ENCODE measurements at regions not wholly inside any gene's neighbourhood (a gene's known extent, or its start where the extent isn't known, plus 50 kb on each side); places are given as distances from the start of the nearest gene placed in this dataset.

GRCh38 chr4:151948351-151949016, 187.7 kb upstream of the GATB start:
- H3K4me1 ChIP-seq (ENCODE audit: insufficient read depth) = no peaks in the 10 kb centered on the region
- H3K4me2 ChIP-seq = no peak overlapping the region
- no peak for DNase-seq (ENCODE audit: low spot score)
- H3K4me3 ChIP-seq = no peak overlapping the region
- H4K20me1 ChIP-seq (ENCODE audit: insufficient read depth, poor library complexity, severe bottlenecking) = no peaks in the 10 kb centered on the region
- H3K27me3 ChIP-seq = no peaks in the 10 kb centered on the region
- no peak overlapping the region for H2AFZ ChIP-seq
- no peaks in the 10 kb centered on the region for H3K79me2 ChIP-seq
- 93% methylated on average over 1 of the region's 1 CpG for WGBS (ENCODE audit: low lambda C conversion rate, missing lambda C conversion rate)
- TF ChIP-seq EZH2phosphoT487 (IDR thresholded peaks at IDR 0.05; ENCODE audit: low read depth, severe bottlenecking, unreplicated experiment) (no peak), CTCF (IDR thresholded peaks at IDR 0.05; ENCODE audit: poor library complexity) (no peak), EZH2 (IDR thresholded peaks at IDR 0.05; ENCODE audit: borderline replicate concordance) (no peak)
- no peak overlapping the region for H3K27ac ChIP-seq
- no peaks in the 10 kb centered on the region for H3K9me2 ChIP-seq (replicated peaks; ENCODE audit: insufficient read depth)
- H3K36me3 ChIP-seq (replicated peaks; ENCODE audit: insufficient read depth, low read depth) = no peaks in the 10 kb centered on the region
- no peaks in the 10 kb centered on the region for H3K9me3 ChIP-seq (ENCODE audit: low read depth)

- WGBS (ENCODE audit: low lambda C conversion rate, missing lambda C conversion rate) = 79% methylated on average over 2 of the region's 2 CpGs
Measured at GRCh38 chr4:151946718-151947117, 185.9 kb upstream of the GATB start.

GRCh38 chr4:151942971-151943370, 182.2 kb upstream of the GATB start:
- no peak for DNase-seq (ENCODE audit: low spot score)
- Histone ChIP-seq H3K27ac (no peak overlapping the region), H3K27me3 (no peaks in the 10 kb centered on the region), H3K4me1 (ENCODE audit: insufficient read depth) (no peaks in the 10 kb centered on the region), H3K36me3 (replicated peaks; ENCODE audit: insufficient read depth, low read depth) (no peaks in the 10 kb centered on the region), H3K9me2 (replicated peaks; ENCODE audit: insufficient read depth) (no peaks in the 10 kb centered on the region), H3K4me2 (no peak overlapping the region), H3K9me3 (ENCODE audit: low read depth) (no peaks in the 10 kb centered on the region), H3K79me2 (no peaks in the 10 kb centered on the region), H2AFZ (no peak overlapping the region), H4K20me1 (ENCODE audit: insufficient read depth, poor library complexity, severe bottlenecking) (no peaks in the 10 kb centered on the region), H3K4me3 (no peak overlapping the region)
- WGBS (ENCODE audit: low lambda C conversion rate, missing lambda C conversion rate) = 65% methylated on average over 3 of the region's 3 CpGs
- TF ChIP-seq EZH2 (IDR thresholded peaks at IDR 0.05; ENCODE audit: borderline replicate concordance) (no peak), CTCF (IDR thresholded peaks at IDR 0.05; ENCODE audit: poor library complexity) (no peak), EZH2phosphoT487 (IDR thresholded peaks at IDR 0.05; ENCODE audit: low read depth, severe bottlenecking, unreplicated experiment) (no peak)

More at GRCh38 chr4:151946718-151947117, 185.9 kb upstream of the GATB start:
- no peaks in the 10 kb centered on the region for H3K9me2 ChIP-seq (replicated peaks; ENCODE audit: insufficient read depth)
- H3K4me3 ChIP-seq = no peak overlapping the region
- no peaks in the 10 kb centered on the region for H3K79me2 ChIP-seq
- no peak for DNase-seq (ENCODE audit: low spot score)
- TF ChIP-seq EZH2phosphoT487 (IDR thresholded peaks at IDR 0.05; ENCODE audit: low read depth, severe bottlenecking, unreplicated experiment) (no peak), EZH2 (IDR thresholded peaks at IDR 0.05; ENCODE audit: borderline replicate concordance) (no peak), CTCF (IDR thresholded peaks at IDR 0.05; ENCODE audit: poor library complexity) (no peak)
- H4K20me1 ChIP-seq (ENCODE audit: insufficient read depth, poor library complexity, severe bottlenecking) = no peaks in the 10 kb centered on the region
- H3K27me3 ChIP-seq = no peaks in the 10 kb centered on the region
- H3K27ac ChIP-seq = no peak overlapping the region
- H3K9me3 ChIP-seq (ENCODE audit: low read depth) = no peaks in the 10 kb centered on the region
- no peak overlapping the region for H3K4me2 ChIP-seq
- no peak overlapping the region for H2AFZ ChIP-seq
- H3K4me1 ChIP-seq (ENCODE audit: insufficient read depth) = no peaks in the 10 kb centered on the region
- H3K36me3 ChIP-seq (replicated peaks; ENCODE audit: insufficient read depth, low read depth) = no peaks in the 10 kb centered on the region

Measured in hepatocyte (in vitro differentiated cells).